ENCODE measurements at regions not wholly inside any gene's neighbourhood (a gene's known extent, or its start where the extent isn't known, plus 50 kb on each side); places are given as distances from the start of the nearest gene placed in this dataset.
A peak's percentile ranks its signal among the peaks of the same experiment; 100 is the strongest.
"Not testable (repeated sequence)": the region's sequence is repeated elsewhere in the genome, so short reads cannot be mapped to it uniquely, and the experiment has no call there.

DNA sequence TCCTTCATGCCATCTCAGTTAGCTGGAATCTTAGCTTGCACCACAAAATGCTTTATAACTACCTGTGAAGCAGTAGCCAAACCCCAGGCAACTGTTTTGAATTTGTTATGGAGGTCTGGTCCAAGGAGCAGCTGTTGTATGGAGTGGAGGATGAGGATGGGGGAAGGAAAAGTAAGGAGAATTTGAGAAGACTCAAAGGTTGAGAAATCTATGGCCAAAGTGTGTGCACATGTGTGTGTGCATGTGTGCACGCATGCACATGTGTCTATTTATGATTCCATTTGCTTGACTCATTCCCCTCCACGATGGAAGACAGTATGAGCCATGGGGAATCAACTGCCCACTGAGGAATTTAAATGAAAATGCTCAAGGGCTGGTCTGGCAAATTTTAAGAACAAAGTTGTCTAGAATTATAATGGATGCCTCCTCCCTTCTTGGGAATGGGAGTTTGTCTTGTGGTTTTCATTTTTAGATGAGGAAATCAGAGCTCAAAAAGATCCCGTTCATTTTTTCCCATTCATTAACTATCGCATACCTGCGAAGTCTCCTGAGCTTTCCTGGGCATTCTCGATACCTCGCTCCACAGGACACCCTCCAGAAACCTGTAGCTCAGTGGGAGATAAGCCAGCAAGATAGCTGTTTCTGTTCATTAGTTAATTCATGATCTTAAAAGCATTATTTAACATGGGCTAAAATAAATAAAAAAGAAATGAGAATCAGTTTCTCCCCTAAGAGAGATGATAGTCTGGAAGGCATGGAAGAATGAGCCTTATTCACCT is 152.3 kb upstream of the NEDD9 start:
- DNase-seq (ENCODE audit: low read depth) = no peak

DNA sequence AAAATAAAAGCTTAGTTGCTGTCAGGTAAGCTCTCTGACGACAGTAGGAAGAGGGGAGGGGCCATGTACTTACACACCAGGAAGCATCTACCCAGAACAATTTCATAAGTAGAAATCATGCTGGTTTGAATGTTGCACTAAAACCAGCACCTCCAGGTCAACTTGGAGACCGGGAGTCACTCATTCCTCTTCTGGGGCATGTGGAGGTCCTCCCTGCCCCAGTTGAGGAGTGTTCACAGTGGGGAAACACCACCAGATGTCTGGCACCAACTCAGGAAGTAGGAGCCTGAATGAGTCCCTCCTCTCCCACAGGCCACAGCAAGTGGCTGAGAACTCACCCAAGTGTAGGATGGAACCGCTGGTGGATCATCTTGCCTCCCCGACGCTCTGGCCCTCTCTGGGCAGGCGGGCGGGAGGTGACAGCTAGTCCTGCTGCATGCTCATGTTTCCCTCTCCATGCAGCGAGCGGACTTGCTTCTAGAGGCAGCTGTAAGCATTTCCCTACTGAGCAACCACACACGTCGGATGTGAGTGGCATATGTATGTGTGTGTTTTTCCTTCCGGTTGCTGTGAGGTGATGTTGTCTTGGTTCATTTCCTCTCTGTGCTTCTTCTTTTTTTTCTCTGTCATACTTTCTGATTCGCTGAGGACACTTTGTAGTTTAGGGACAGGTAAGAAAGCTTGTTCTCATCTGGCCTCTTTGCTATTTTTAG is 149.5 kb upstream of the NEDD9 start:
- DNase-seq (ENCODE audit: low read depth) = peak; percentile 57

DNA sequence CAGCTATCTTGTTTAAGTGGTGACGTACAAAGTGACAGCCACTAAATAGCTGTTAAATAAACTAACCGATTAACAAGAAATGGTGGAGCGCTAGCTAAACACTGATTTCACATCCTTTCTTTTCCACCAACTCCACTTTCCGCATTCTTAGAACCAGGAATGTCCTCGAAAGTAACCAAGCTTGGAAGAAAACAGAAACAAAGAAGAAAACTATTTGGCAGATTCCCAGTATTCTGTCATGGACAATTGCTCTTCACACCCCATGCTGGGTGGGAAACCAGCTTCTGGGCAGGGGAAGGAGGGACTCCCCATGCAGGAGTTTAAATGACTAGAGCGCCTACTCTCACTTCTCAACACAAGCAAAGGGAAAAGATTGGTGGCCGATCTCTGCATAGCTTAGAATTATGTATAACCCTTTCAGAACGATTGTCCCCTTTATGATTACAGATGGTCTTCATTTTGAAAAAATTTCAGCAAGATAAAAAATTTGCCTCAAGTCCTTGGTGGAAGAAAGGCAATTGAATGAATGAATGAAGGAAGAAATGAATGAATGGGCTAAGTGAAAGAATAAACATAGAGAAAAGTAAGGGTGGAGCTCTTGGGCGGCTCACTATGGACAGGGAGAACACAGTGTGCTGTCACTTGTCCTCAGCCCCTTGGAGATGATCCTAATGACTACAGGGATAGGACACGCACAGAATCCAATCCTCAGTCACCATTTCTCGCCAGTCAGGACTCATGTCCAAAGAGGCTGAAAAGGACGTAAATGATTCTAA is 148.7 kb upstream of the NEDD9 start:
- DNase-seq (ENCODE audit: low read depth) = no peak

DNA sequence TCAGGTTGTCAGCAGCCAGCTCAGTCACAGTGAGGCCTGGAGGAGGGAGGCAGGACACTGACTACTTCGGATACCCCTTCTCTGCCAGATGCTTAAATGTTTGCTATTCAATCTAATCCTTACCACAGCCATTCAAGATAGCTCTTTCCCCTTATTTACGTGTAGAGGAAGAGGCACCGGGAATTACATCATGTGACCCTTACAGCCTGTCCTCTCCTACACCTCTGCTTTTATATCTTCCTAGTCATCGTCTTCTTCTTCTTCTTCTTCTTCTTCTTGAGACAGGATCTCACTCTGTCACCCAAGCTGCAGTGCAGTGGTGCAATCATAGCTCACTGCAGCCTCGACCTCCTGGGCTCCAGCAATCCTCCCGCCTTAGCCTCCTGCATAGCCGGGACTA is 148.1 kb upstream of the NEDD9 start:
- DNase-seq (ENCODE audit: low read depth) = no peak

DNA sequence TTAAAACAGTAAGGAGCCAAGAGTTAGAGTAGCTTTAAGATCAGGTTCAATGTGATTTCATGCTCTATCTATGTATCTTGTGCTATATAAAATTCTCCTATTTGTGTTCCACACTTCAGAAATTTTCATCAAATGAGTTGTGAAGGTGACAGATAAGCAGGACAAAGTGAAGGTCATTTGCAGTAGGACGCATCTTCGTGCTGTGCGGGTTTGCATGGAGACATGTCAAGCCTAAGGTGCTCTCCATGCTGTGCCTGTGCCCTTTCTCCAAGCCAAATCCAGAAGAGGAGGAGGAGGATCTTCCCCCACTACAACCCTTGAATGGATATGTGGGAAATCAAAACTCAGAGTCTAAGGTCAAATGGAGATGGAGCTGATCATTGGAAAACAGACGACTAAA is 147.3 kb upstream of the NEDD9 start:
- DNase-seq (ENCODE audit: low read depth) = no peak

DNA sequence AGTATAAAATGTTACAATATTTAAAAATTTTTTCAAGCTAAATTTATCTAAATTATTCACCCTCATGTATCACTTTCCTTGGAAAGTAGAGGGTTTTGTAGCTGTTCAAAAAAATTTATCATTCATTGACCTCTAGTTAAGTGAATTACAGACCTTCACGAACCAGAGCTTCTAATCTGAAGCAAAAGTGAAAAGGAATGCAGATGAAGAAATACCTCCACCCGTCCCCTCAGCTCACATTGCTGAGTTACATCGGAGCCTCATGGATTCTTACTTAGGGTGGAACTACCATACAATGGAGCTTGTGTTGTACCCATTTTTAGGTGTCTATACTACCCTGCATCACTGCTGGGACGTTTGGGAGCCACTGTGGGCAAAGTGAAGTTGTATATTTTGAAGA is 146.2 kb upstream of the NEDD9 start:
- DNase-seq (ENCODE audit: low read depth) = no peak

DNA sequence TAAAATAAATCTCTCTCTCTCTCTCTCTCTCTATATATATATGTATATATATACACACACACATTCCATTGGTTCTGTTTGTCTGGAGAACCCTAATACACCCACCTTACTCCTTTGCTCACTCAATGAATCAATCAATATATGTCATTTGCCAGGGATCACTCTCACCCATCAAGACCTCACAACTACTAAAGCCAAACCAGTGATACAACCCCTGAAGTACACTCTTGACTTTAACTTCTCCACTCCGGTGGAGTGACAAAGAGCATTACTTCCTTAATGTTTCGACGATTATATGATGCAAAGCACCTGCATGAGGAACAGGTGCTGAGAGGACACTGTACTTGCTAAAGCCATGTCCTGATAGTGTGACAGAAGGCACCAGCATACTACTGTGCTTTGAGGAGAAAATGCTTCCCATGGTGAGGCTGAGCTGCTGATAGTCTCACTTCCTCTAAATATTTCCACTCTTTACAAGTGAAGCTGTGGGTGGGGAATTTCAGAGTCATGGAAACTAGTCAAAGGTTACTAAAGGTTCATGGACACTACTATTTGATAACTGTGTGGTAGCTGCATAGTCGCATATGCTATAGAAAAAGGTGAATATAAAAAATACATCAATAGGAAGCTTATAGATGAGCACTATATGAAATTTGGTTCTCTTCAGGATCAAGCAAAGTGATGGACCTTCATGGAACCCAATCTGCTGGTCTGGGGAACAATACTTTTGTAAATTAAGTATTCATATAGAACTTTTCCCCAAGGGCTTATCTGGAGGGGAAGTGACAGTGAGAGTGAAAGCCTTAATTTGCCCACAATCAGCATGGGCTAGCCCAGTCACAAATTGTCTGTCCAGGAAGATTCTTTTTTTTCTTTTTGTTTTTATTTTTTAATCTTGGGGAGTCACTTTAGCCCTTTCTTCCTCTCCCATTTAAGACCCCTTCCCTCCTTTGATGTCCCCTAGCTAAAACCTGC is 141.9 kb upstream of the NEDD9 start:
- DNase-seq (ENCODE audit: low read depth) = peak; percentile 48

DNA sequence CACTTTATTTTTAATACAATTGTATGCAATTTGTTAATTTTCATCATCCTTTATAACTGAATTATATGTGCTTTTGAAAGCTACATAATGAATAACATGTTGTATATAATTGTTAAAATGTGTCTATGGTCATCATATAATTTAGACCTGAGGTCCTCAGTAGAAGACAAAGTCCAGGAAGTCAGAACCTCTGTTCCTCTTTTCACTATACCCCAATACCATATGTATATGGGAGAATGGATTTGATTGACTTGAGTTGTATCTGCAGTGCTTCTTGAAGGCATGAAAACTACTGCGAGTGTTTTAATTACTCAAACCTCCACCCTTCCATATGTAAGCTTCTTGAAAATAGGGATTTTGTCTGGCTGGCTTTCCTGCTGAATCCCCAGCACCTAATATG is 140.7 kb upstream of the NEDD9 start:
- DNase-seq (ENCODE audit: low read depth) = no peak

DNA sequence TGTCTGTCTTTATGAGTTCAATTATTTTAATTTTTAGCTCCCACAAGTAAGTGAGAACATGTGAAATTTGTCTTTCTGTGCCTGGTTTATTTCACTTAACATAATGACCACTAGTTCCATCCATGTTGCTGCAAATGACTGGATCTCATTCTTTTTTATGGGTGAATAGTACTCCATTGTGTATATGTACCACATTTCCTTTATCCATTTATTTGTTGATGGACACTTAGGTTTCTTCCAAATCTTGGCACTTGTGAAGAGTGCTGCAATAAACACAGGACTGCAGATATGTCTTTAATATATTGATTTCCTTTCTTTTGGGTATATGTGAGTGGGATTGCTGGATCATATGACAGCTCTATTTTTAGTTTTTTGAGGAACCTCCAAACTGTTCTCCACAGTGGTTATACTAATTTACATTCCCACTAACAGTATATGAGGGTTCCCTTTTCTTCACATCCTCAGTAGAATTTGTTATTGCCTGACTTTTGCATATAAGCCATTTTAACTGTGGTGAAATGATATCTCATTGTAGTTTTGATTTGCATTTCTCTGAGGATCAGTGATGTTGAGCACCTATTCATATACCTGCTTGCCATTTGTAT is 139.8 kb upstream of the NEDD9 start:
- not testable (repeated sequence) for DNase-seq (ENCODE audit: low read depth)

DNA sequence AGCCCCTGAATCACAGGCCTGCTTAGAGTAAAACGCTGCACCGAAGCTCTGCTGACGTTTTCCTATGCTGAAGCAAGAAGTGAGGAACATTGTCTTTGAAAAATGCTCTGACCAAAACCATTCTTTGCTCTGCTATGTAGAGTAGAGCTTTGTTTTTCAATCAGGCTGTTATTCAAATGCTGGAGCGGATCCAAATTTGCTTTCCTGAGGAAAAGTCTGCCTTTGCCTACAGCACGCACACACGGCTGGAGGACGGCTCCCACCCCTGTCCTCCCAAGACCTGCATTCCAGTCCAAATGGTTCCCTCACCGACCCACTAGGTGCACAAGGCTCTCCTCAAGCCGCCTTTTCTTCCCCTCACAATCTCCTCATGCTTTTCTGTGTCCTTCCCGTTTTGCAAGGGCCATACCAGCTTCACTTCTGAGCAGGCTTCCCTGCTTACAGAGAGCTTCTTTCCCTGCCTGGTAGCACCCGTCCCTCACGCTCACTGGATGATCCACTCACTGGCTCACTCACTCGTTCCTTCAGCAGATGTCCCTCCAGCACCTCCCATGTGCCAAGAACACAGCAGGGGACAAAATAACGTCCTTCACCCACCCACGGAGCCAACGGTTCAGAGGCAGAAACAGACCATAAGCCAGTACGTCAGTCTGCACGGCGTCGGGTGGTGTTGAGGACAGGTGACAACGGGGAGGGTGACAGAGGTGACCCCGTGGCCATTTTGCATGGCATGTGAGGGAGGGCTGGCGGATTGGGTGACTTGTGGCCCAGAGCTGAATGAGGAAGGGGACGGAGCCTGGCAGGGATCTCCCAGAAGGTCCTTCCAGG is 137.9 kb upstream of the NEDD9 start:
- no peak for DNase-seq (ENCODE audit: low read depth)

DNA sequence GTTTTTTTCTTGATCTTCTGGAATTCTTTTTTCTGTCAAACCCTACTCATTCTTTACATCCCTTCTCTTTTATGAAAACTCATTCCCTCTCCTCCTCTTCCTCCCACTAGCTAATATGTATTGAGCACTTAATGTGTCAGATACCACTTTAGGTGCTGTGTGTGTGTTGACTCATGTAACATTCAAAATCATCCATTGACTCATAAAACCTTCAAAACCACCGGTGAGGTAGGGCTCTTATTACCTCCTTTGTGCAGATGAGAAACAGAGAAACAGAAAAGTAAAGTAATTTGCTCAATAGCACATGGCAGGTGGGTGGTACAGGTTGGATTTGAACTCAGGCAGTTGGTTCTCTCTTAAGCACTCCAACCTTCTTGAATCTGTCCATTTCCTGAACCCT is 136.3 kb upstream of the NEDD9 start:
- no peak for DNase-seq (ENCODE audit: low read depth)

DNA sequence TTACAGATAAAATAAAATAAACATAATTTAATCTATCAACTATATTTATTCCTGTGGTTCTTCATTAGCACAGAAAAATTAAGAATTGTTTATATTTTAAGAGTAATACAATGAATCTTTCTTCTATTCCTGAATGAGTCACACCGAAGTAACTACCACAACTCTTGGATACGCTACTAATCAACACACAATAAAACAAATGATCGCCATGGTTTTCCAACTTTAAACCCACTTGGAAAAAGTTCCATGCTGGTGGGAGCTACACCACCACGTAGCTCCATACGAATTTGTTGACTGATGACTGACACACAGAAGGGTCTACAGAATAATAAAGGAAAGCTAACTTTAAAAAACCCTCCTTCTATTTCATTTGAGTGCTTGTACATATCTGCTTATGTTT is 135.8 kb upstream of the NEDD9 start:
- DNase-seq (ENCODE audit: low read depth) = no peak

DNA sequence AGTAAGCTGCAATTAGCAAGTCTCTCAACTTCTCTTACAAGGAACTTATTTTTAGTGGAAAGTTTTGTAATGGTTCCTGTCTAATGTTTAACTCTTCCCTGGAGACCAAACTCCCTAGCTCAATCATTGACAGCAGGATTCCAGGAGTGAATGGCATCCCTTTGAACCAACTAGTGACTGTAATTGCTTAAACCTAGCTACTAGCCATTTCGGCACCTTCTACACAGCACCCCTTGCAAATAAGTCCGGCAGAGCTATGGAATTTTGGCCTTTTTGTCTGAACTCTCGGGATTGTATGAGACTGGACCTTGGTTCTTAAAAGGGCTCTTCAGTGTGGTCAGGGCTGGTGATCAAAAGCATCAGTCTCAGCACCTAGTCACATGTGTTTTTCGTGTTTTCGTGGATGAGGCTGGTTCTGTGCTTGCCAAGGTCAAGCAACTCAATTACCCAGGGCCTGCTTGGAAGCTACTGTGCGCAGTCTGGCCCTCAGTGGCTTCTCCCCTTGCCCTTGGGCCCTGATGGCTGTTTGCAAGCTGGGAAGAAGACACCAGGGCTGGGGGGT is 135.3 kb upstream of the NEDD9 start:
- no peak for DNase-seq (ENCODE audit: low read depth)

DNA sequence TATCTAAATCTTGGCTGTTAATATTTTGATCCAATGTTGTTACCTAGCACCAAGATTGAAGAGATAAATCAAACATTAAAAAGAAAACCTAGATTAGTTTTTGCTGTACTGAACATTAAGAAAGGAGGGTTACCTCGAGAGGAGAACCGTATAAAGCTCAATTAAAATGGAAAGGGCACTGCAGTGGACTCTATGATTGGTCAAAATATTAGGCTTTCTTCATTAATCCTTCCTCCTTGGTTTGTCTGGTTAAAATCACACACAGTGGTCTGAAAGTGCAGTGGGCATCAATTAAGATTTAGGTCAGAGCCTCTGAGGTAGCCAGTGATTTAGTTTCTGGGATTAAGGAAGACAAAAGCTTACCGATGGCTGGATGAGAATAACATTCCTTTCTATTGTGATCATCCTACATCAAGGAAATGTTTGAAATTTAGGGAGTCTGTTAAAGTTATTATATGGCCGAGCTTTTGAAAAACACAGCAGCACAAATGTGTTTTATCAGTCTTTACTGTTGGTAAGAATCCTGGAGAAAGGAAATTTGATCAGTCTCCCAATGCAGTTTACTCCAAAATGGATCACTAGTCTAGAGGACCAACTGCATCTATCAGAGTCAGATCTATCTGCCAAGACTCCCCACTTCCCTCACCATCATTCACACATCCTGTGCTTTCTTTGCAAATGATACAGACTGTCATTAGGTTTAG is 134.6 kb upstream of the NEDD9 start:
- no peak for DNase-seq (ENCODE audit: low read depth)

DNA sequence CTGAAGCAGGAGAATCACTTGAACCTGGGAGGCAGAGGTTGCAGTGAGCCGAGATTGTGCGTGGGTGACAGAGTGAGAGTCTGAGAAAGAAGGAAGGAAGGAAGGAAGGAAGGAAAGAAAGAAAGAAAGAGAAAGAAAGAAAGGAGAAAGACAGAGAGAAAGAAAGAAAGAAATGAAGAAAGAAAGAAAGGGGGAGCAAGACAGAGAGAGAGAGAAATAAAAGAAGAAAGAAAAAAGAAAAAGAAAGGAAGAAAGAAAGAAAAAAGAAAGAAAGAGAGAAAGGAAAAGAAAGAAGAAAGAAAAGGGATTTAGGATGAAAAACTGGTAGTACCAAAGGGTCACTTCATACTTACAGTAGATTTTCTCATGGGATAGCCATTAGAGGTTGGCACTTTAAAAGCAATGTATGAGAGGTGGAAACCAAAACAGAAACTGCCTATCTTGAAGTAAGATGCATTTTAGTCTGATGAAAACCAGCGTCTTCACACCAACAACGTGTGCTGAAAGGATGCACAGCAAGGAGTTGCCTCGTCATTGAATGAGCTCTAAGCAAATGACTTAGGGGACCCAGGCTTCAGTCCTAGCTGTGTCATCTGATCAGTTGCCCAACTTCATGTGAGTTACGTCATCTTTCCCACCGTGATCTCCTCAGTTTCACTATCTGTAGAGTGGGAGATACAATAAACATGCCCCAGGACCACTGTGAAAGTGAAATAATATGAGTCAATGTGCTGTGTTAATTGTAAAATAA is 133.9 kb upstream of the NEDD9 start:
- peak; percentile 41 for DNase-seq (ENCODE audit: low read depth)

DNA sequence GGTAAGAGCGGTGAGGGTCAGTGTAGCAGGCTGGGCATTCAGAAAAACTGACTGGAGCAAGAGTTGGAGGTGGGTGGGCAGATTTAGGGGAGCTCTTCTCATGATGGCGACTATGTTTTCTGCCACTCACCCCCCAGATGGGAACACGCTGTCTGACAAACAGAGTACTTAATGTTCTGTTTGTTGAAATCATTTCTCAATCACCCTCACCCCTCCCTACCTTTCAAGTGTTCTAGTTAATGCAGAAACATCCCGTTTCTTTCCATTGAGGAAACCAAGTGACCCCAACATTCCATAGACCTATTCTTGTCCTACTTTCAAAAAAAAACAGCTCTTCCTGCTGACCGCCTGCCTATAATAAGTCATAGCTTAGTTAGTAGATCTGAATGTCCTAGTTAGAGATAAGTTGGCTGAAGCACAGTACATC is 132.5 kb upstream of the NEDD9 start:
- no peak for DNase-seq (ENCODE audit: low read depth)

DNA sequence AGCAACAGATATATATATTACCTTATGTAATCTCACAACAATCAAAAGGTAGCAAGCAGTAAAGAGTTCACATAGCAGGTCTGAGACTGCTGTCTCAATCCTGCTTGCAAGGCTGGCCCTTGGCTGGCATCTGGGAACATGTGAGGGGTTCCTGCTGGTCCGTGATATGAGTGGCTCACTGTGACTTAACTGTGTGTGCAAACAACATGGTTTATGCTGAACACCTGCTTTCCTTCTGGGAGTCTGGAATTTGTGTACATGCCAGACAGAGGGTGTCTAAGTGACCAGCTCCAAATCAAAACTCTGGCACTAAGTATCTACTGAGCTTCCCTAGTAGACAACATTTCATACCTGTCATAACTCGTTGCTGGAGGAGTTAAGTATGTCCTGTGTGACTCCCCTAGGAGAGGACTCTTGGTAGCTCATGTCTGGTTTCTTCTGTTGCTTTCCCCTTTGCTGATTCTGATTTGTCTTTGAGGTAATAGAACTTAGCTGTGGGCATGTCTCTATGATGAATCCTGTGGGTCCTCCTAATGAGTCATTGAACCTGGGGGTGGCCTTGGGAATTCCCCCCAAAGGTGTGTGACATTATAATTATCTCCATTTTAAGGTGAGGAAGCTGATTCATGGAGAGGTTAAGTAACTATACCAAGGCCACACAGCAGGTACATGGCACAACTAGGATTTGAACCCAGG is 131.6 kb upstream of the NEDD9 start:
- DNase-seq (ENCODE audit: low read depth) = peak; percentile 65

DNA sequence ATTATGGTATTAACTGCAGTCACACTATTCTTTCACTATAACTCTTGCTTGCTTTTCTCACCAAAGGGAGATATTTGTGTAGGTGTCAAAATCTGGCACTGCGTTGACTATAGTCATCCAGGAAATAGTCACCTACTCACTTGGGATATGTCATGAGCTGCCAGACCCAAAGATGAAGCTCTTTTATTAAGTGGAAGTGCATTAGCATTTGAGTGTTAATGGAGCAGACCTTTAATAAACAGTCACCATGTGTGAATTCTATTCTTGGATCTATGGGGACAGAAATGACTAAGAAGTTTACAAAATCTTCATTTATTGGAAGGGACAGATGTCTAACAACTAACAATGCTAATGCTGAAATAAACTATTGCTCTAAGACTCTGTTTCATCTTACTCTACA is 130.1 kb upstream of the NEDD9 start:
- DNase-seq (ENCODE audit: low read depth) = no peak

All from activated T-cell treated with anti-CD3 and anti-CD28 coated beads for 24 hours (primary cell).